Keratinocyte (primary cell): ENCODE measurements at regions not wholly inside any gene's neighbourhood (a gene's known extent, or its start where the extent isn't known, plus 50 kb on each side); places are given as distances from the start of the nearest gene placed in this dataset.

Source experiments
- DNase-seq: peaks from one replicate; pipeline ENCODE4 v3.0.0-alpha.2; 2011; ENCODE audit warnings: low read depth, missing footprints, low spot score
- FAIRE-seq: peaks from 2 replicates; lab custom pipeline; 2011; peaks lifted over from hg19 to GRCh38; lab: Jason Lieb, UNC
- H2AFZ ChIP-seq: 2 replicates; pipeline ENCODE4 v1.6.0; 2012; ENCODE audit warnings: low read length, control low read depth, inconsistent platforms; ENCODE audit not compliant: control insufficient read depth
- H3K27ac ChIP-seq: 2 replicates; pipeline ENCODE4 v1.5.1; 2011; ENCODE audit warnings: low read length; ENCODE audit not compliant: control insufficient read depth, insufficient read depth
- H3K27me3 ChIP-seq: 3 replicates; pipeline ENCODE4 v1.6.0; 2011; ENCODE audit warnings: low read length; ENCODE audit not compliant: control insufficient read depth, insufficient read depth; ENCODE audit errors: extremely low read depth
- H3K36me3 ChIP-seq, 2 experiments: 2 replicates in 1 of 2; 3 replicates in 1 of 2; pipeline ENCODE4 v1.5.1; 2011; ENCODE audit warnings: low read length in 2 of 2, mild to moderate bottlenecking in 1 of 2; ENCODE audit not compliant: control insufficient read depth in 2 of 2, insufficient read depth in 2 of 2; ENCODE audit errors: extremely low read depth in 1 of 2
- H3K4me1 ChIP-seq: 3 replicates; pipeline ENCODE4 v1.5.1; 2011; ENCODE audit warnings: low read length; ENCODE audit not compliant: control insufficient read depth, insufficient read depth; ENCODE audit errors: extremely low read depth
- H3K4me2 ChIP-seq: 3 replicates; pipeline ENCODE4 v1.6.0; 2011; ENCODE audit warnings: low read depth, low read length; ENCODE audit not compliant: control insufficient read depth, insufficient read depth; ENCODE audit errors: extremely low read depth
- H3K4me3 ChIP-seq, 3 experiments: fragments of 200-600 bp in 1 of 3; sonication (generic) in 1 of 3; 2 replicates in 2 of 3; 3 replicates in 1 of 3; pipeline ENCODE4 v1.5.1; 2011 to 2016; ENCODE audit warnings: low read length in 3 of 3, mild to moderate bottlenecking in 3 of 3, control low read depth in 2 of 3, inconsistent platforms in 1 of 3, low read depth in 1 of 3, mixed read lengths in 1 of 3, mixed run types in 1 of 3, moderate library complexity in 1 of 3; ENCODE audit not compliant: control insufficient read depth in 2 of 3, insufficient read depth in 2 of 3; ENCODE audit errors: extremely low read depth in 1 of 3
- H3K79me2 ChIP-seq: 2 replicates; pipeline ENCODE4 v1.6.0; 2012; ENCODE audit warnings: low read length; ENCODE audit not compliant: control insufficient read depth, insufficient read depth
- H3K9ac ChIP-seq: 3 replicates; pipeline ENCODE4 v1.6.0; 2011; ENCODE audit warnings: low read length; ENCODE audit not compliant: control insufficient read depth, insufficient read depth; ENCODE audit errors: extremely low read depth
- H3K9me1 ChIP-seq: 3 replicates; pipeline ENCODE4 v1.6.0; 2011; ENCODE audit warnings: low read length; ENCODE audit not compliant: control insufficient read depth, insufficient read depth; ENCODE audit errors: extremely low read depth
- H3K9me3 ChIP-seq: 2 replicates; pipeline ENCODE4 v1.5.1; 2012; ENCODE audit warnings: low read depth, low read length; ENCODE audit not compliant: control insufficient read depth
- H4K20me1 ChIP-seq: 3 replicates; pipeline ENCODE4 v1.6.0; 2011; ENCODE audit warnings: low read length; ENCODE audit not compliant: control insufficient read depth, insufficient read depth; ENCODE audit errors: extremely low read depth
- CTCF ChIP-seq, 3 experiments: IDR thresholded peaks in 1 of 3; conservative IDR thresholded peaks in 1 of 3; optimal IDR thresholded peaks in 1 of 3; 2 replicates in 2 of 3; 3 replicates in 1 of 3; pipeline versions ENCODE3 to v1.5.1; 2011; ENCODE audit warnings: low read length in 3 of 3, mild to moderate bottlenecking in 3 of 3, moderate library complexity in 2 of 3, control low read depth in 1 of 3, inconsistent platforms in 1 of 3; ENCODE audit not compliant: insufficient read depth in 2 of 3; ENCODE audit errors: extremely low read depth in 1 of 3
- EZH2 ChIP-seq: IDR thresholded peaks from one replicate; pipeline ENCODE4 v1.6.1; 2012; ENCODE audit warnings: inconsistent platforms, mild to moderate bottlenecking, low read length, moderate library complexity
- dilution Hi-C: fragments of 300-500 bp; cut with MboI; formaldehyde crosslinking; loops from one replicate; pipeline ENCODE4 v1.7.0; 2020; ENCODE audit warnings: low sequenced_read_pairs; ENCODE audit not compliant: extremely low pct_ligation_motif_present

- Histone ChIP-seq H3K79me2 (no peaks in the 10 kb centered on the region), H3K4me3 (no peak overlapping the region), H3K36me3 (no peaks in the 10 kb centered on the region), H3K4me1 (no peaks in the 10 kb centered on the region), H3K9me3 (no peaks in the 10 kb centered on the region), H3K9ac (no peak overlapping the region), H2AFZ (no peak overlapping the region), H3K4me2 (no peak overlapping the region), H3K9me1 (no peaks in the 10 kb centered on the region), H3K27me3 (peaks cover 5% of the 10 kb centered on the region), H3K27ac (no peak overlapping the region), H4K20me1 (no peaks in the 10 kb centered on the region)
- DNase-seq (no peak), FAIRE-seq (no peak)
- TF ChIP-seq EZH2 (no peak), CTCF (optimal IDR thresholded peaks at IDR 0.05 in 1 of 3, IDR thresholded peaks at IDR 0.05 in 1 of 3, conservative IDR thresholded peaks at IDR 0.05 in 1 of 3; ENCODE audit: extremely low read depth in 1 of 3, insufficient read depth in 2 of 3, low read length in 3 of 3) (no peak)
- dilution Hi-C loops = no loop called here
Measured at GRCh38 chr2:173446722-173447121, 92.0 kb downstream of the CDCA7 start.

- Histone ChIP-seq H4K20me1 (no peaks in the 10 kb centered on the region), H3K4me1 (no peaks in the 10 kb centered on the region), H3K79me2 (no peaks in the 10 kb centered on the region), H3K4me2 (peak overlapping the region; percentile 73), H3K36me3 (no peaks in the 10 kb centered on the region), H3K9me3 (no peaks in the 10 kb centered on the region), H2AFZ (peak overlapping the region; percentile 68), H3K9me1 (no peaks in the 10 kb centered on the region), H3K4me3 (peak overlapping the region in 1 of 3 experiments; percentile 50), H3K27ac (no peak overlapping the region), H3K27me3 (no peaks in the 10 kb centered on the region), H3K9ac (no peak overlapping the region)
- TF ChIP-seq EZH2 (no peak), CTCF (optimal IDR thresholded peaks at IDR 0.05 in 1 of 3, IDR thresholded peaks at IDR 0.05 in 1 of 3, conservative IDR thresholded peaks at IDR 0.05 in 1 of 3; ENCODE audit: extremely low read depth in 1 of 3, insufficient read depth in 2 of 3, low read length in 3 of 3) (peak; percentile 81 to 91 (median 82))
- dilution Hi-C loops = no loop called here
- peak; percentile 81 for FAIRE-seq
- DNase-seq = peak; percentile 32
Measured at GRCh38 chr2:173448938-173449471, 94.3 kb downstream of the CDCA7 start.
